ENCODE measurements at regions not wholly inside any gene's neighbourhood (a gene's known extent, or its start where the extent isn't known, plus 50 kb on each side); places are given as distances from the start of the nearest gene placed in this dataset.

DNA sequence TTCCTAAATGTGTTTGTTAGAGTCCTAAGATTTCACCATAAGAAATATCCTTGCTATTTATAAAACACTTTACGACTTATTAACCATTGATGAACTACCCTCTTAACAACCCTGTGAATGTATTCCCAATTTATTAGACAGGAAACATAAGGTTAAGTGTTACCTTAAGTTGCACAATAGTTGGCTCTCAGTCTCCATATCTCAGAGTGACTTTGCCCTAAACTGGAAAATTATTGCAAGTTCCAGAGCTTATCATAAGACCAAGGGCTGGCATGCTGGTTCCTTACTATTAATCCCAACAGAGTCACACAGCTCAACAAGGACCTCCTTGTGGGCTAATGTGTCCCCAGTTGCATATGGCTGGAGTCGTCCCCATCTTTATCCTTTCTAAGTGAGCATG is 165.8 kb downstream of the INSIG2 start:
- no peaks in the 10 kb centered on the region for H3K9me2 ChIP-seq (ENCODE audit: insufficient read depth, low read length)
- H4K20me1 ChIP-seq (ENCODE audit: insufficient read depth), result no peaks in the 10 kb centered on the region
- no peak overlapping the region for H3K4me2 ChIP-seq (ENCODE audit: low read length)
- no peak overlapping the region for H3K9ac ChIP-seq (ENCODE audit: low read length)
- H3K36me3 ChIP-seq (ENCODE audit: insufficient read depth, low read length), result no peaks in the 10 kb centered on the region
- H3K79me2 ChIP-seq (replicated peaks; ENCODE audit: insufficient read depth, low read length), result no peaks in the 10 kb centered on the region
- TF ChIP-seq TAF1 (IDR thresholded peaks at IDR 0.05; ENCODE audit: low read depth), result no peak
- TF ChIP-seq EZH2 (IDR thresholded peaks at IDR 0.05; ENCODE audit: borderline replicate concordance, insufficient read depth, low read length, poor library complexity, severe bottlenecking), result no peak
- TF ChIP-seq, protein P1, sequence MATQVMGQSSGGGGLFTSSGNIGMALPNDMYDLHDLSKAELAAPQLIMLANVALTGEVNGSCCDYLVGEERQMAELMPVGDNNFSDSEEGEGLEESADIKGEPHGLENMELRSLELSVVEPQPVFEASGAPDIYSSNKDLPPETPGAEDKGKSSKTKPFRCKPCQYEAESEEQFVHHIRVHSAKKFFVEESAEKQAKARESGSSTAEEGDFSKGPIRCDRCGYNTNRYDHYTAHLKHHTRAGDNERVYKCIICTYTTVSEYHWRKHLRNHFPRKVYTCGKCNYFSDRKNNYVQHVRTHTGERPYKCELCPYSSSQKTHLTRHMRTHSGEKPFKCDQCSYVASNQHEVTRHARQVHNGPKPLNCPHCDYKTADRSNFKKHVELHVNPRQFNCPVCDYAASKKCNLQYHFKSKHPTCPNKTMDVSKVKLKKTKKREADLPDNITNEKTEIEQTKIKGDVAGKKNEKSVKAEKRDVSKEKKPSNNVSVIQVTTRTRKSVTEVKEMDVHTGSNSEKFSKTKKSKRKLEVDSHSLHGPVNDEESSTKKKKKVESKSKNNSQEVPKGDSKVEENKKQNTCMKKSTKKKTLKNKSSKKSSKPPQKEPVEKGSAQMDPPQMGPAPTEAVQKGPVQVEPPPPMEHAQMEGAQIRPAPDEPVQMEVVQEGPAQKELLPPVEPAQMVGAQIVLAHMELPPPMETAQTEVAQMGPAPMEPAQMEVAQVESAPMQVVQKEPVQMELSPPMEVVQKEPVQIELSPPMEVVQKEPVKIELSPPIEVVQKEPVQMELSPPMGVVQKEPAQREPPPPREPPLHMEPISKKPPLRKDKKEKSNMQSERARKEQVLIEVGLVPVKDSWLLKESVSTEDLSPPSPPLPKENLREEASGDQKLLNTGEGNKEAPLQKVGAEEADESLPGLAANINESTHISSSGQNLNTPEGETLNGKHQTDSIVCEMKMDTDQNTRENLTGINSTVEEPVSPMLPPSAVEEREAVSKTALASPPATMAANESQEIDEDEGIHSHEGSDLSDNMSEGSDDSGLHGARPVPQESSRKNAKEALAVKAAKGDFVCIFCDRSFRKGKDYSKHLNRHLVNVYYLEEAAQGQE (IDR thresholded peaks at IDR 0.05; ENCODE audit: borderline replicate concordance), result no peak
- no peak for TF ChIP-seq POLR2AphosphoS5 (IDR thresholded peaks at IDR 0.05)
- no peak for TF ChIP-seq CTCF (IDR thresholded peaks at IDR 0.05; ENCODE audit: poor library complexity, severe bottlenecking)
- no peak for TF ChIP-seq RAD21 (conservative IDR thresholded peaks at IDR 0.05)
- TF ChIP-seq SMC3 (conservative IDR thresholded peaks at IDR 0.05; ENCODE audit: poor library complexity), result no peak
- no peak for TF ChIP-seq EP300 (conservative IDR thresholded peaks at IDR 0.05; ENCODE audit: poor library complexity, severe bottlenecking)
- H3K9me3 ChIP-seq (ENCODE audit: low read length), result no peaks in the 10 kb centered on the region
- H3K4me3 ChIP-seq (ENCODE audit: low read length), result no peak overlapping the region
- no peak overlapping the region for H2AFZ ChIP-seq (ENCODE audit: low read depth, low read length)
- no peaks in the 10 kb centered on the region for H3K27me3 ChIP-seq (ENCODE audit: insufficient read depth, low read depth, low read length)
- no peak overlapping the region for H3K27ac ChIP-seq (ENCODE audit: low read length)
- H3F3A ChIP-seq (ENCODE audit: insufficient read depth, low read length, poor library complexity, severe bottlenecking), result no peaks in the 10 kb centered on the region

- Histone ChIP-seq H3F3A (ENCODE audit: insufficient read depth, low read length, poor library complexity, severe bottlenecking) (no peaks in the 10 kb centered on the region), H4K20me1 (ENCODE audit: insufficient read depth) (no peaks in the 10 kb centered on the region), H3K27ac (ENCODE audit: low read length) (no peak overlapping the region), H3K4me3 (ENCODE audit: low read length) (no peak overlapping the region), H3K9me3 (ENCODE audit: low read length) (no peaks in the 10 kb centered on the region), H3K79me2 (replicated peaks; ENCODE audit: insufficient read depth, low read length) (no peaks in the 10 kb centered on the region), H3K4me2 (ENCODE audit: low read length) (no peak overlapping the region), H3K27me3 (ENCODE audit: insufficient read depth, low read depth, low read length) (no peaks in the 10 kb centered on the region), H2AFZ (ENCODE audit: low read depth, low read length) (no peak overlapping the region), H3K9ac (ENCODE audit: low read length) (no peak overlapping the region), H3K9me2 (ENCODE audit: insufficient read depth, low read length) (no peaks in the 10 kb centered on the region), H3K36me3 (ENCODE audit: insufficient read depth, low read length) (no peaks in the 10 kb centered on the region)
- TF ChIP-seq CTCF (IDR thresholded peaks at IDR 0.05; ENCODE audit: poor library complexity, severe bottlenecking) (no peak), TAF1 (IDR thresholded peaks at IDR 0.05; ENCODE audit: low read depth) (no peak), EZH2 (IDR thresholded peaks at IDR 0.05; ENCODE audit: borderline replicate concordance, insufficient read depth, low read length, poor library complexity, severe bottlenecking) (no peak), RAD21 (conservative IDR thresholded peaks at IDR 0.05) (no peak), SMC3 (conservative IDR thresholded peaks at IDR 0.05; ENCODE audit: poor library complexity) (no peak), MXI1 (conservative IDR thresholded peaks at IDR 0.05; ENCODE audit: poor library complexity, severe bottlenecking) (no peak), POLR2AphosphoS5 (IDR thresholded peaks at IDR 0.05) (no peak), EP300 (conservative IDR thresholded peaks at IDR 0.05; ENCODE audit: poor library complexity, severe bottlenecking) (no peak)
- TF ChIP-seq, protein P1 (IDR thresholded peaks at IDR 0.05; ENCODE audit: borderline replicate concordance), result no peak
These were observed 163.2 kb downstream of the INSIG2 start for GRCh38 chr2:118251427-118251826.
